NCI-H69 (cell line): ENCODE measurements at regions not wholly inside any gene's neighbourhood (a gene's known extent, or its start where the extent isn't known, plus 50 kb on each side); places are given as distances from the start of the nearest gene placed in this dataset.
"Not testable (repeated sequence)": the region's sequence is repeated elsewhere in the genome, so short reads cannot be mapped to it uniquely, and the experiment has no call there.

Experiments
- DNase-seq: peaks from one replicate; lab custom pipeline; 2025; lab: John Stamatoyannopoulos, UW

GRCh38 chr2:49861821-49862220, 707.5 kb upstream of the FSHR start:
- DNase-seq: no peak

- no peak for DNase-seq
Observed at GRCh38 chr2:49860834-49861233, 706.5 kb upstream of the FSHR start.

- no peak for DNase-seq
Observed at GRCh38 chr2:49860170-49860569, 705.9 kb upstream of the FSHR start.

- DNase-seq: no peak
Observed at GRCh38 chr2:49858657-49859056, 704.3 kb upstream of the FSHR start.

GRCh38 chr2:49858113-49858490, 703.8 kb upstream of the FSHR start:
- DNase-seq: no peak

GRCh38 chr2:49857371-49858112, 703.2 kb upstream of the FSHR start:
- DNase-seq: no peak

- DNase-seq: no peak
Observed at GRCh38 chr2:49845671-49846070, 691.4 kb upstream of the FSHR start.

- DNase-seq: no peak
Observed at GRCh38 chr2:49845021-49845420, 690.7 kb upstream of the FSHR start.

- DNase-seq: not testable (repeated sequence)
Observed at GRCh38 chr2:49844113-49844512, 689.8 kb upstream of the FSHR start.

- DNase-seq: no peak
Observed at GRCh38 chr2:49843314-49843713, 689.0 kb upstream of the FSHR start.

GRCh38 chr2:49840428-49840975, 686.2 kb upstream of the FSHR start:
- DNase-seq: no peak

GRCh38 chr2:49839818-49840217, 685.5 kb upstream of the FSHR start:
- no peak for DNase-seq

- DNase-seq: no peak
Observed at GRCh38 chr2:49837561-49838293, 683.4 kb upstream of the FSHR start.

GRCh38 chr2:49836017-49836416, 681.7 kb upstream of the FSHR start:
- DNase-seq: no peak

GRCh38 chr2:49834433-49834832, 680.1 kb upstream of the FSHR start:
- no peak for DNase-seq

- no peak for DNase-seq
Observed at GRCh38 chr2:49832555-49832954, 678.2 kb upstream of the FSHR start.

- DNase-seq: no peak
Observed at GRCh38 chr2:49831698-49832367, 677.5 kb upstream of the FSHR start.

GRCh38 chr2:49830846-49831245, 676.5 kb upstream of the FSHR start:
- DNase-seq: no peak

GRCh38 chr2:49827366-49827765, 673.1 kb upstream of the FSHR start:
- DNase-seq: no peak

- DNase-seq: no peak
Observed at GRCh38 chr2:49813208-49813607, 658.9 kb upstream of the FSHR start.

- DNase-seq: no peak
Observed at GRCh38 chr2:49812730-49813129, 658.4 kb upstream of the FSHR start.

- no peak for DNase-seq
Observed at GRCh38 chr2:49811502-49811901, 657.2 kb upstream of the FSHR start.

GRCh38 chr2:49807689-49808088, 653.4 kb upstream of the FSHR start:
- peak; percentile 1 for DNase-seq
